Activated CD4-positive, CD25-positive, alpha-beta regulatory T cell treated with anti-CD3 and anti-CD28 coated beads, Interleukin-2, amount 50 U/mL, for 24 hours (primary cell): ENCODE measurements at regions not wholly inside any gene's neighbourhood (a gene's known extent, or its start where the extent isn't known, plus 50 kb on each side); places are given as distances from the start of the nearest gene placed in this dataset.
"Not testable (repeated sequence)": the region's sequence is repeated elsewhere in the genome, so short reads cannot be mapped to it uniquely, and the experiment has no call there.

Experiments
- ATAC-seq, 2 donors: fragments of 150-1000 bp; cut with Tn5 transposase; one replicate each; pipeline ENCODE4 v1.10.0; 2021; ENCODE audit warnings: mild to moderate bottlenecking in 1 of 2, moderate library complexity in 1 of 2

DNA sequence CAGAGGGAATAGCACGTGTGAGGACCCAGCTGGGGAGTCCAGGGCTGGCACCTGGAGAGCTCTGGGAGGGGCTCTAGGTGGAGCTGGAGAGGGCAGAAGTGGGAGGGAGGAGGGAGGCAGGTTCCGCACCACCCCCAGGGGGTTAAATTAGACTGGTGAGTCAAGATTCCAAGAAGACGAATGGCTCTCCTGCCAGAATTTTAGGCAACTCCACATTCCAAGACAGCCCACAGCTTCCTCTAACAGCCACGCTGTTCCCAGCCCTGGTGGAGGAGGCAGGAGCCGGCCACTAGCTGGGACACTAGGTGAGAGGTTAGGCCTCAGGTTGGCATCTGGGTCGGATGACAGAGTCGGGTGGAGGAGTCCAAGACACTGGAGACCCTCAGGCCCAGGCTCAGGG lies 60.2 kb downstream of the TFAP2C start:
- ATAC-seq = no peak

DNA sequence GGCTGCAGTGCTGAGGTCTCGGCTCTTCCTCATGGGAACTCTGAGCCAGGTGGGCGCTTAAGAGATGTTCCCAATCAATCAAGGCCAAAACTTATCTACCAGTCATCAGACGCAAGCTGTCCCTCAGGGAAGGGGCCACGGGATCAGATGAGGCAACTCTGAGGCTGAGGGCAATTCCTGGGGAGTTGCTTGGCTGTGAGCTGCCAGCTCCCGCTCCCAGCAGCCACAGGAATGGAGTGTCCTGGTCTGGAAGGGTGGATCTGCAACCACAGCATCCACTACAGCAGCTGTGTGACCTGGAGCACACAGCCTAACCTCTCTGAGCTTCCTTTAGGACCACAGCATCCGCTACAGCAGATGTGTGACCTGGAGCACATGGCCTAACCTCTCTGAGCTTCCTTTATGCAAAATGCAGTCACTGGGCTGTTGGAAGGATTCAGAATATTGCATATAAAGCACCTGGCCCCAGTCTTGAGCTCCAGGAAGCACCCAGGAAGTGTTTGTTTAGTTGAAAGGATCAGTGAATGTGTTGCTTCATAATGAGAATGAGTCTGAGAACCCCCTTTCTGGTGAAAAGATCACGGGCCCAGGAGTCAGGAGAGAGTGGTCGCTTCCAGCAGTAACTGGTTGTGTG lies 60.9 kb downstream of the TFAP2C start:
- no peak for ATAC-seq

- ATAC-seq = no peak
These were observed 61.5 kb downstream of the TFAP2C start for GRCh38 chr20:56690531-56691175.

DNA sequence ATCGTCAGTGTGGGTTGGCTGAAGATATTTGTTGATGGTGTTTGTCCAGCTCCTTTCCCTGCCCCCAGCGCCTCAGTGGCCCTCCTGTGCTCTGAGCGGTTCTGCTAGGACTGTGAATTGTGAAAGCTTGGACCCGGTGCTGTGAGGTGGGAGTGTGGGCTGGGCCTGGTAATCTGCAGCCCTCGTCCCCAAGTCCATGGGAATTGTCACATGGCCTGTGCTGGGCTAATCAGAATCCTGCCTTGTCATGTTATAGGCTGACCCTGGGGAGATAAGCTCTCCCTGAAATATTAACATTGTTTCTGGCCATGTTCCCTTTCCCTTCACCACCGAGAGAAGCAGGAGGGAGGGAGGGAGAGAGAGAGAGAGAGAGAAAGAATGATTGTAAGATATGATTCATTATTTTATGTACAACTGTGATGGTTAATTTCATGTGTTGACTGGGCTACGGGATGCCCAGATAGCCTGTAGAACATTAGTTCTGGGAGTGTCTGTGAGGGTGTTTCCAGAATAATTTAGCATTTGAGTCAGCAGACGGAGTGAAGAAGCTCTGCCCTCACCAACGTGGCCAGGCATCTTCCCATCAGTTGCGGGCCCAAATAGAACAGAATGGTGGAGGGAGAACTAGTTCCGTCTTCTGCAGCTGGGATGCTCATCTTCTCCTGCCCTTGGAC lies 62.4 kb downstream of the TFAP2C start:
- no peak for ATAC-seq

- ATAC-seq = no peak
These were observed 64.1 kb downstream of the TFAP2C start for GRCh38 chr20:56693217-56693616.

- ATAC-seq = no peak
These were observed 68.4 kb downstream of the TFAP2C start for GRCh38 chr20:56697476-56697875.

DNA sequence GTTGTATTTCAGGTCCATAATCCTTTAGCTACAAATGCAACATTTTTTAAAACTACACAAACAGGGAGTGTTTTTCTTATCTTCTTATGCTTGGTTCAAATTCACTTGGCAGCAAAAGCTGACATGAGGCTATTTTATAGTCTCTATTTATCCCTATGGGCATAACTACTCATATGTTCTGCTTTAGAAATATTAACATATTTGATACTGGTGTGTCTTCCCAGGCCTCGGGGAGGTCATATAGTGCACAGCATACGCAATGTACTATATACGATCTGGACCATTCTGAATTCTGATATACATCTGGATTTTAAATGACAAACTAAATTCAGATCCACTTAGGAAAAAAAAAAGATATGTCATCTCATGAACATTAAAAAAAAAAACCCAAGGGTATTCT lies 69.2 kb downstream of the TFAP2C start:
- no peak for ATAC-seq

DNA sequence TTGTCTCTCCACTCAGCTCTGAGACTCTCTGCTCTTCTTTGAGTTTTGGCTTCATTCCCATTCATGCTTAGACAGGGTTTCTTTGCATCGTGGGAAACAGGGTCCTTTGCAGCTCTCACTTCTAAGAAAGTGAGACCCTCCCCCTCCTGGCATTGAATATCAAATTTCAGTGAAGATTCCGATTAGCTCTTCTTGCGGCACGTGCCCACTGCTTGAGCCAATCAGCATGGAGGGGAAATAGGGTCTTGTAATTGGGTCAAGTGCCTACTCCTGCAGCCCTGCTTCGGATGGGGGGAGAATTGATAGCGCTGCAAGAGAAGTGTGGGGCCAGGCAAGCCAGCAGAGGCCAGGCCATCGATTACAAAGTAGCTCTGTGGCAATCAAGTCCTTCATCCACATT lies 69.6 kb downstream of the TFAP2C start:
- no peak for ATAC-seq

- ATAC-seq = no peak
These were observed 74.1 kb downstream of the TFAP2C start for GRCh38 chr20:56702931-56703840.

- no peak for ATAC-seq
These were observed 77.8 kb downstream of the TFAP2C start for GRCh38 chr20:56706867-56707360.

- no peak for ATAC-seq
These were observed 79.9 kb downstream of the TFAP2C start for GRCh38 chr20:56708991-56709390.

DNA sequence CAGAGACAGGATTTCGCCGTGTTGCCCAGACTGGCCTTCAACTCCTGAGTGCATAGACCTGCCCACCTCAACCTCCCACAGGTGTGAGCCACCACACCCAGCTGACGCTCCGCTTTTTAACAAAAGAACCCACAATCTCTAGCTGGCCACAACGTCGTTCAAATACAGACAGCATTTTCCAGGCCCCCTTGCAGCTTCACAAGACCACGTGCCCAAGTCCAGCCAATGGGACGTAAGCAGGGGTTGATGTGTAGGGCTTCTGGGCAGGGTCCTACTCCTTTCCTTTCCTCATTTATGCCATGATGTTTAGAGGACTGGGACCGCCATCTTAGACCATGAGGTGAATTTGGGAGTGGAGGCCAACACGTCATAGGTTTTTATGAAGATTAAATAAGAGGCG lies 81.0 kb downstream of the TFAP2C start:
- ATAC-seq = no peak

DNA sequence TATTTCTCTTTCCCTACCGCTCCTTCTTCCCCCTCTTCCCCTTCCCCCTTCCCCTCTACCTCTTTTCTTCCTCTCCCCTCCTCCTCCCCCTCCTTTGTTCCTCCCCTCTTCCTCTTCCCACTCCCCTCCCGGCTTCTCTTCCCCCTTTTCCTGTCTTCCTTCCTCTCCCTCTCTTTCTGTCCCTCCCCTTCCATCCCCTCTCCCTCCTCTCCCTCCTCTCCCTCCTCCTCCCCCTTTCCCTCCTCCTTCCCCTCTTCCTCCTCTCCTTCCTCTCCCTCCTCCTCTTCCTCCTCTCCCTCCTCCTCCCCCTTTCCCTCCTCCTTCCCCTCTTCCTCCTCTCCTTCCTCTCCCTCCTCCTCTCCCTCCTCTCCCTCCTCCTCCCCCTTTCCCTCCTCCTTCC lies 81.5 kb downstream of the TFAP2C start:
- ATAC-seq = not testable (repeated sequence)

DNA sequence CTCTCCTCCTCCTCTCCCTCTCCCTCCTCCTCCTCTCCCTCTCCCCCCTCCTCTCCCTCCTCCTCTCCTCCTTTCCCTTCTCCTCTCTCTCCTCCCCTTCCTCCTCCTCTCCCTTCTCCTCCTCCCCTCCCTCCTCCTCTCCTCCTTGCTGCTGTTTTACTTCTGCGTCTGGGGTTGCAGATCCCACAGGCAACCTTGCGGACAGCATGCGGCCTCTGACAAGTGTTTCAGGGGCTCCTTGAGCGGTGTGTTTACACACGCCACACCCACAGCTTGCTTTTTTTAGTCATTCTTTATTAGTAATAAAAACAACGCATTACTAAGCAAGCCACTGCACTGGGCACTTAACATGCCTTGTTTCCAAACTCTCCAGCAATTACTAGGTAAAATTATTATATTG lies 81.9 kb downstream of the TFAP2C start:
- no peak for ATAC-seq

GRCh38 chr20:56715309-56715708 lies 86.2 kb downstream of the TFAP2C start:
- ATAC-seq = no peak

DNA sequence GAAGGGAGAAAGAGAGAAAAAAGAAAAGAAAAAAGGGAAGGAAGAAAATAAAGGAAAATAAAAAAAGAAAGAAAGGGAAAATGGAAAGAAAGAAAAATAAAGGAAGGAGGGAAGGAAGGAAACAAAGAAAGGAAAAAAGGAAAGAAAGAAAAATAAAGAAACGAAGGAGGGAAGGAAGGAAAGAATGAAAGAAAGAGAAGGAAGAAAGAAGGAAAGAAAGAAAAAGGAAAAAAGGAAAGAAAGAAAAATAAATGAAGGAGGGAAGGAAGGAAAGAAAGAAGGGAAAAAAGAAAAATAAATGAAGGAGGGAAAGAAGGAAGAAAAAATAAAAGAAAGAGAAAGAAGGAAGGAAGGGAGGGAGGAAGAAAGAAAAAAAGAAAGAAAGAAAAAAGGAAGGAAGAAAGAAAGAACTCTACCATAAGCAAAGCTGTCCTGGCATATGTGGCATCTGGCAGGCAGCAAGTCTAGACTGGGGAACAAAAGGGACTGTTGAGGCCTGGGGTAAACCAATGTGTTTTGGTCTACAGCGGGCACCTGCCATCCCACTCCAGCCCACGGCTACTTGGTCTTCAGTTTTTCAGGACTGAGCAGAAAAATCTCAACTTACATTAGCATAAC lies 86.9 kb downstream of the TFAP2C start:
- ATAC-seq = no peak

- no peak for ATAC-seq
These were observed 87.7 kb downstream of the TFAP2C start for GRCh38 chr20:56716806-56717205.

DNA sequence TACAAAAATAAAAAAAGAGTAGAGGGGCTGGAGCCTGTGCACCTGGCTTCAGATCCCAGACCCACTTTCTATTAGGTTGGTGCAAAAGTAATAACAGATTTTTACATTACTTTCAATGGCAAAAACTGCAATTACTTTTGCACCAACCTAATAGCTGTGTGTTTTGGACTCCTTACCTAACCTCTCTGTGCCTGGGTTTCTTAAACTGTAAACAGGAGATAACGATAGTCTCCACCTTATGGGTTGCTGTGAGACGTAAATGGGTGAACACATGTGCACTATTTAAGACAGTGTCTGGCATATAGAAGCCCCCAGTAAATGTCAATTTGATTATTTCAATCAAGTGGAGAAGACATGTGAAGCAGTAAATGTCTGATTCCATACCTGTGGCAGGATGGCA lies 89.7 kb downstream of the TFAP2C start:
- ATAC-seq = no peak

GRCh38 chr20:56720620-56721213 lies 91.6 kb downstream of the TFAP2C start:
- ATAC-seq = no peak

GRCh38 chr20:56722042-56722441 lies 92.9 kb downstream of the TFAP2C start:
- no peak for ATAC-seq

DNA sequence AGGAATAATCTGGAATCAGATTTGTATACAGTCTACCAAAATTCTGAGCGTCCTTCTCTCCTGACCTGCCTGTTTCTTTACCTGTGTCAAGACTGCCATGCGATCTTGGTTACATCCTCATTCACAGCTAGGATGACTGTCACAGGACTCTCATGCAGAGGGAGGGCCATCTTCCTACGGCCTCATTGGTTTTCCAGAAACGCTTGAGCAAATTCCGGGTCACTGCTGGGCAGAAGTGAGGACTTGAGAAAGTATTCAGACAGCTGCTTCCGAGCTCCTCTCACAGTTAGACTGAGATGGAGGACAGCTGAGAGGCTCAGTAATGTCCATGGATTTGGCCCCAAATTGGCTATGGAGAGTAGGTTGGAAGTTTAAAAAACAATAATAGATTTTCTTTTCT lies 94.2 kb downstream of the TFAP2C start:
- ATAC-seq = no peak

GRCh38 chr20:56724241-56724757 lies 95.2 kb downstream of the TFAP2C start:
- ATAC-seq = no peak
